ENCODE measurements at regions not wholly inside any gene's neighbourhood (a gene's known extent, or its start where the extent isn't known, plus 50 kb on each side); places are given as distances from the start of the nearest gene placed in this dataset.

DNA sequence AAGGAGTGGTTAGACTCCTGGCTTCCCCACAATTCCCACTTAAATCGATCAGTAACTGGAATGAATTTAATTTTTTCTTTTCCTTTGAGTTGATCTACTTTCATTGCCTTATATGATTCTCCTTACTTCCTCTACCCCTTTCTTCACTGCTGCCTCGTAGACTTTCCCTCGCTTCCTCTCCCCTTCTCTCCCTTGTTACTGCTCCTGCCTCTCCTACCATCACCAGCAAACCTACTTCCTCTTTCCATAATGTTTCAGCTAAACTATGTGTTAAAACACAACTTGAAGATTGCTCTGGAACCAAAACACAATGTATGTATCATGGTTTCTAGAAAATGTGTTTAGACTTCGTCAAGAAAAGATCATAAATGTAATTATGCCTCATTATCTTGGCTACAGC, 132.0 kb upstream of the TET2 start:
- TF ChIP-seq ZC3H11A (IDR thresholded peaks at IDR 0.05) (no peak), CHD4 (IDR thresholded peaks at IDR 0.05; ENCODE audit: borderline replicate concordance) (no peak), CTCF (IDR thresholded peaks at IDR 0.05) (no peak), POLR2A (IDR thresholded peaks at IDR 0.05; ENCODE audit: low read length) (no peak), RCOR1 (IDR thresholded peaks at IDR 0.05; ENCODE audit: low read depth, low read length) (no peak), ELK1 (IDR thresholded peaks at IDR 0.05; ENCODE audit: low read depth, low read length) (no peak), BCL3 (IDR thresholded peaks at IDR 0.05) (no peak), REST (IDR thresholded peaks at IDR 0.05) (no peak), RNF2 (IDR thresholded peaks at IDR 0.05; ENCODE audit: borderline replicate concordance, low read depth) (no peak), NPAS2 (CRISPR knock-in tag; IDR thresholded peaks at IDR 0.05; ENCODE audit: borderline replicate concordance) (no peak)
- TF ChIP-seq, protein P1, sequence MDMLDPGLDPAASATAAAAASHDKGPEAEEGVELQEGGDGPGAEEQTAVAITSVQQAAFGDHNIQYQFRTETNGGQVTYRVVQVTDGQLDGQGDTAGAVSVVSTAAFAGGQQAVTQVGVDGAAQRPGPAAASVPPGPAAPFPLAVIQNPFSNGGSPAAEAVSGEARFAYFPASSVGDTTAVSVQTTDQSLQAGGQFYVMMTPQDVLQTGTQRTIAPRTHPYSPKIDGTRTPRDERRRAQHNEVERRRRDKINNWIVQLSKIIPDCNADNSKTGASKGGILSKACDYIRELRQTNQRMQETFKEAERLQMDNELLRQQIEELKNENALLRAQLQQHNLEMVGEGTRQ (IDR thresholded peaks at IDR 0.05): no peak

All from A549 (cell line).